Glutamatergic neuron (in vitro differentiated cells): ENCODE measurements at regions not wholly inside any gene's neighbourhood (a gene's known extent, or its start where the extent isn't known, plus 50 kb on each side); places are given as distances from the start of the nearest gene placed in this dataset.

Source experiments
- DNase-seq: peaks from one replicate; pipeline ENCODE4 v3.0.0; 2022
- H3K27ac Mint-ChIP-seq: one replicate; pipeline ENCODE4 v1.8.0; 2020; ENCODE audit warnings: mild to moderate bottlenecking, mixed read lengths, inconsistent platforms; ENCODE audit not compliant: unreplicated experiment
- H3K27me3 Mint-ChIP-seq: one replicate; pipeline ENCODE4 v1.8.0; 2020; ENCODE audit warnings: mild to moderate bottlenecking, moderate library complexity, mixed read lengths, inconsistent platforms; ENCODE audit not compliant: unreplicated experiment
- H3K36me3 Mint-ChIP-seq: one replicate; pipeline ENCODE4 v1.8.0; 2020; ENCODE audit warnings: mild to moderate bottlenecking, mixed read lengths, inconsistent platforms; ENCODE audit not compliant: unreplicated experiment
- H3K4me1 Mint-ChIP-seq: one replicate; pipeline ENCODE4 v1.8.0; 2020; ENCODE audit warnings: mild to moderate bottlenecking, low read depth, mixed read lengths, inconsistent platforms; ENCODE audit not compliant: unreplicated experiment
- H3K4me3 Mint-ChIP-seq: one replicate; pipeline ENCODE4 v1.8.0; 2020; ENCODE audit warnings: mild to moderate bottlenecking, mixed read lengths, inconsistent platforms; ENCODE audit not compliant: unreplicated experiment
- H3K9me3 Mint-ChIP-seq: one replicate; pipeline ENCODE4 v1.8.0; 2020; ENCODE audit warnings: mild to moderate bottlenecking, moderate library complexity, mixed read lengths, inconsistent platforms; ENCODE audit not compliant: unreplicated experiment
- TF ChIP-seq, protein P1 (sequence below): fragments of 200-600 bp; sonication (generic); IDR thresholded peaks from one replicate; pipeline ENCODE4 v1.5.0; 2021; ENCODE audit not compliant: partially characterized antibody, unreplicated experiment

DNA sequence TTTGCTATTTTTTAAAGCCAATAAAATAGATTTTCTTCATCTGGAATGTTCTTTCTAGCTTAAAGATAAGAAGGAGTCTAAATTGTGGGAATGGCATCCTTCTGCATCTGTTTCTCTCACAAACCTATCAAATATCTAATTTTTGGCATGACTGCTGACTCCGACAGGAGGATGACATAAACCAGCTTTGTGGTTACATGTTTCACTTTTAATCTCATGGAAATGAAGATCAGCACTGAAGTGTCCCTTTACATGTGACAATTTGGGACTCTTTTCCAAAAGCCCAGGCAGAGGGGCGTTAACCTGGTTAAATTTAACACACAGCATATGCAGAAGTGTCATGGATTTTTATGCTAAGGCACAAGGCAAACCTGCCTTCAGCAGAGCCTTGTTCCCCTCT, 694.7 kb downstream of the ARHGAP15 start:
- Mint-ChIP-seq H3K27me3 (no peaks in the 10 kb centered on the region), H3K36me3 (no peaks in the 10 kb centered on the region), H3K4me3 (no peak overlapping the region), H3K4me1 (peaks cover 28% of the 10 kb centered on the region), H3K9me3 (no peaks in the 10 kb centered on the region), H3K27ac (no peak overlapping the region)
- no peak for DNase-seq
- TF ChIP-seq, protein P1, sequence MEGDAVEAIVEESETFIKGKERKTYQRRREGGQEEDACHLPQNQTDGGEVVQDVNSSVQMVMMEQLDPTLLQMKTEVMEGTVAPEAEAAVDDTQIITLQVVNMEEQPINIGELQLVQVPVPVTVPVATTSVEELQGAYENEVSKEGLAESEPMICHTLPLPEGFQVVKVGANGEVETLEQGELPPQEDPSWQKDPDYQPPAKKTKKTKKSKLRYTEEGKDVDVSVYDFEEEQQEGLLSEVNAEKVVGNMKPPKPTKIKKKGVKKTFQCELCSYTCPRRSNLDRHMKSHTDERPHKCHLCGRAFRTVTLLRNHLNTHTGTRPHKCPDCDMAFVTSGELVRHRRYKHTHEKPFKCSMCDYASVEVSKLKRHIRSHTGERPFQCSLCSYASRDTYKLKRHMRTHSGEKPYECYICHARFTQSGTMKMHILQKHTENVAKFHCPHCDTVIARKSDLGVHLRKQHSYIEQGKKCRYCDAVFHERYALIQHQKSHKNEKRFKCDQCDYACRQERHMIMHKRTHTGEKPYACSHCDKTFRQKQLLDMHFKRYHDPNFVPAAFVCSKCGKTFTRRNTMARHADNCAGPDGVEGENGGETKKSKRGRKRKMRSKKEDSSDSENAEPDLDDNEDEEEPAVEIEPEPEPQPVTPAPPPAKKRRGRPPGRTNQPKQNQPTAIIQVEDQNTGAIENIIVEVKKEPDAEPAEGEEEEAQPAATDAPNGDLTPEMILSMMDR = no peak

DNA sequence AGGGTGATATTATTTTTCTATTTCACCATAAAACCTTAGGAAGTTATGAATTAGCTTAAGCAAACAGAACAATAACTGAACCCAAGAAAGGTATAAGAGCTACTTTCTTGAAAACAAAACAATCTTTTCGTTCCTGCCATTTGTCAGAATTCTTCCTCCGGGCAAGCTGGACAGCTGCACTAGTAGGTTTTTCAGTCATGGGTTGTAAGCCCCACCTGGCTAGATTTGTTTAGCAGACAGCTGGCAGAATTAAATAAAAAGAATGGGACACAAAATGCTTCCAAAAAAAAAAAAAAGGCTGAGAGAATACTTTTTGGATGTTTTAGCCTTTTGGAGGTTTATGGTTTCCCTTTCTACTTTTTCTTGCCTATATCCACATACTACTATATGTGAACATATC, 694.1 kb downstream of the ARHGAP15 start:
- DNase-seq = no peak
- Mint-ChIP-seq H3K27ac (no peak overlapping the region), H3K27me3 (no peaks in the 10 kb centered on the region), H3K9me3 (no peaks in the 10 kb centered on the region), H3K36me3 (no peaks in the 10 kb centered on the region), H3K4me1 (peaks cover 26% of the 10 kb centered on the region), H3K4me3 (no peak overlapping the region)
- TF ChIP-seq, protein P1 = no peak

DNA sequence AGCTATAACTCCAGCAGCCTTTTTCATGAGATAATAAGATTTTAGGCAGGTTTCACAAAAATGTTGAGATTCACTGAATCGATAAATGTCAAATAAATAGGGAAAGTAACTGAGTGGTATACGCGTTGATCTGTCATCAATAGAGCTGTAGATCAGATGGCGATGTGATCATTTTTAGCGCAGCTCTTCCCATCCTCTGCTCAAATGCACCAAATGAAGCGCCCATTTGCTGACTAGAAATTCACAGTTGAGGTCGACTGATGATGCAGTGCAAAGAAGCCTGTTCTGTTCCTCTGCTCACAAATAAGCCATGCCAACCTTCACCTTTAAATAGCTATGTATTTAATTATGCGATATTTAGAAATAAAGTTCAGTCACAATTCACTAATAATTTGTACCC, 693.5 kb downstream of the ARHGAP15 start:
- no peak overlapping the region for H3K27ac Mint-ChIP-seq
- DNase-seq = no peak
- no peaks in the 10 kb centered on the region for H3K27me3 Mint-ChIP-seq
- TF ChIP-seq, protein P1 = no peak
- no peaks in the 10 kb centered on the region for H3K36me3 Mint-ChIP-seq
- H3K9me3 Mint-ChIP-seq = no peaks in the 10 kb centered on the region
- peaks cover 26% of the 10 kb centered on the region for H3K4me1 Mint-ChIP-seq
- H3K4me3 Mint-ChIP-seq = no peak overlapping the region

DNA sequence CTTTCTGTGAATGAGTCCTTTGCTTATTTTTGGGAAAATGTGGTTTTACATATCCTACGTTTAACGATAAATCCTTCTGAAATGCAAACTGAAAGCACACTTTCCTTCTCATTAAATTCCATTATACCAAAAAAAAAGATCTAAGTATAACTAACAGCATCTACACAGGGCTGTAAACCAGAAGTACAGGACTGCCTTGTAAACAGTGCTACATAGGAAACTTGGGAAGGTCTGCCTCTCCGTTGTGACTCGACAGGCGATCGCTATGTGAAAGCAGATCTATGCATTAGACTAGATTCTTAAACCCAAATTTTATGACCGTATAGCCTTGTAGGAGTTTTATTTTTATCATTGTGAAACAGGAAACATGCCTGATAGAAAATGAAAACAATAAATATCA, 690.5 kb downstream of the ARHGAP15 start:
- TF ChIP-seq, protein P1 = no peak
- H3K4me3 Mint-ChIP-seq = no peak overlapping the region

DNA sequence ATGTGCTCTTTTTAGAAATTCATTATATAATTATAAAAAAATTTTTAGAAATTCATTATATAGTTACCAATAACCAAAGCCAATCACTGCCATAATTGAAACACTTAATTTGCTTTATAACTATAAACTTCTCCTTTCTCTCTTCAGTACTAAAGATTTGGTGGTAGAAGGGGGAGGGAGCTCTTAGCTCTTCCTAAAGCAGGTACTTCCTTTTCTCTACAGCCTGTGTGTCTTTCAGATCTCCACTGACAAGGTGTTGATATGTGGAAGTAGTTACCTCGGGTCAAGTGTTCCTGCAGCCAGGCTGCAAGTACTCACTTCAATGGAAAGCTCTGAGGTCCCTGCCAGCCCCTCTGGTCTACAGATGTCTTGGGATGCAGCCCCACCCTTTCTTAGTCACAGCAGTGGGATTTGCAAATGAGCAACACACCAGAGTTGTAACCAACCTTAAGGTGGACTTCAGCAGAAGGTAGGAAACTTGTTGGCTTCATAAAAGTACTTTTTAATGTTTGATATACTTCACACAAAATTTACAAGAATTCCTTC, 690.0 kb downstream of the ARHGAP15 start:
- no peak overlapping the region for H3K4me3 Mint-ChIP-seq
- TF ChIP-seq, protein P1 = no peak
- no peak for DNase-seq
- H3K4me1 Mint-ChIP-seq = peaks cover 20% of the 10 kb centered on the region
- H3K9me3 Mint-ChIP-seq = no peaks in the 10 kb centered on the region
- no peaks in the 10 kb centered on the region for H3K36me3 Mint-ChIP-seq
- no peak overlapping the region for H3K27ac Mint-ChIP-seq
- H3K27me3 Mint-ChIP-seq = no peaks in the 10 kb centered on the region

More for the DNA sequence above, 690.5 kb downstream of the ARHGAP15 start:
- H3K27ac Mint-ChIP-seq = no peak overlapping the region
- no peaks in the 10 kb centered on the region for H3K27me3 Mint-ChIP-seq
- no peak for DNase-seq
- H3K4me1 Mint-ChIP-seq = peaks cover 22% of the 10 kb centered on the region
- no peaks in the 10 kb centered on the region for H3K36me3 Mint-ChIP-seq
- no peaks in the 10 kb centered on the region for H3K9me3 Mint-ChIP-seq
